DMS153 treated with DMSO at 0.1 percent for 48 hours (cell line): ENCODE measurements at regions not wholly inside any gene's neighbourhood (a gene's known extent, or its start where the extent isn't known, plus 50 kb on each side); places are given as distances from the start of the nearest gene placed in this dataset.
"Not testable (repeated sequence)": the region's sequence is repeated elsewhere in the genome, so short reads cannot be mapped to it uniquely, and the experiment has no call there.

Experiments
- DNase-seq: peaks from one replicate; lab custom pipeline; 2025; ENCODE audit not compliant: unreplicated experiment; lab: John Stamatoyannopoulos, UW

DNA sequence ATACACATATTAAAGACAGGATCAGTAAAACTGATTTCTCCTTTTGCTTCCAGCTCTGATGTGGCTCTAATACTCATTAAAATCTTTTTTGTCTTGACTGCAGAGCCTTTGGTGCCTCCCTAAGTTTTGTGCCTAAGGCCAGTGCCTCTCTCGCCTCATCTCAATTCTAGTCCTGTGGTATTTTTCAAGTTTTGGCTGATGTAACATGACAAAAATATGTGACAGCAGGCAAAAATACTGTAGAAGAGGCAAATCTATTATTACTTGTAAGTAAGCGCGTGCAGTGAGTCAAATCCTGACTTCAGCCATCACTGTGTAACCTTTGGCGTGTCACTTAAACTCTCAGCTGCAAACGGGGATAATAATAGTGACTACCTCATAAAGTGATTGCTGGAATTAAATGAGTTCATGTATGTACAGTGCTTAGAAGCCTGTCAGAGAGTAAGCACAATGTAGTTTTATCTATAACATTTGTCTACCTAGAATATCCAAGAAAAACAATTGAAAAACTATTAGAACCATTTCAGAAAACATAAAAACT is 74.0 kb downstream of the MAB21L3 start:
- no peak for DNase-seq

GRCh38 chr1:116189481-116189880 is 78.3 kb downstream of the MAB21L3 start:
- DNase-seq, result no peak

- no peak for DNase-seq
Observed at GRCh38 chr1:116191294-116191693, 80.1 kb downstream of the MAB21L3 start.

- DNase-seq, result no peak
Observed at GRCh38 chr1:116193768-116194167, 82.6 kb downstream of the MAB21L3 start.

- DNase-seq, result no peak
Observed at GRCh38 chr1:116194568-116194967, 83.4 kb downstream of the MAB21L3 start.

DNA sequence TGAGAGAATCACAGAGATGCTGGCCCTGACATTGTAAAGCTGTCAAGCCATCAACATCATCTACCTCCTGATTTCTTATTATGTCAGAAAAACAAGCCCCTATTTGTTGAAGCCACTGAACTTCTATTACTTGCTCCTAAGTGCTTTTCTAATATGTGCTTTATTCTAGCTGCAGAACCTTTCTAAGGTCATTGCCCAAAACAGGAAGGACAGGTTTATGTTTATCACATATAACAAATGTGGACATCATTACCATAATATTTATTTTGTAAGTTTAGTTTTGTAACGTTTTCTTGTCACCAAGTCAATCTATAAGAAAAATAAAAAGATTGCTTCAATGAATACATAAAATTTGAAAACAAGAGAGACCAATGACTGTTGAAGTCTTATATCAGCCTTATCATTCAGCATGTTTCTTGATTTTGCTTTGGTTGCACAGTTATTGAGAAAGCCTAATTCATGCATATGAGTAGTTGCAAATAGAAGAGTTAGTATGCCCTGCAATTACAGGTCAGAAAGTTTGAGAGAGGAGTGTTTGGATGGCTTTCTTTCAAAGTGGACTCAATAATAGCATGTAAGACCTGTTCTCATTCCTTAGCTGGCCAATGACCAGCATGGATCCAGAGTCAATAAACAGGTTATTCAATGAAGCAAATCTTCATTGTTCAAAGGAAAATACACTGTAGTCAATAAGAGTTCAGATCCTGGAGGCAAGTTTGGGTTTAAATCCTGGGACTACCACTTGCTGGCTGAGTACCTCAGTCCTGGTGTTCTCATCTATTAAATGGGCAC is 84.1 kb downstream of the MAB21L3 start:
- no peak for DNase-seq

- not testable (repeated sequence) for DNase-seq
Observed at GRCh38 chr1:116200343-116200742, 89.1 kb downstream of the MAB21L3 start.

GRCh38 chr1:116201911-116202310 is 90.7 kb downstream of the MAB21L3 start:
- no peak for DNase-seq

DNA sequence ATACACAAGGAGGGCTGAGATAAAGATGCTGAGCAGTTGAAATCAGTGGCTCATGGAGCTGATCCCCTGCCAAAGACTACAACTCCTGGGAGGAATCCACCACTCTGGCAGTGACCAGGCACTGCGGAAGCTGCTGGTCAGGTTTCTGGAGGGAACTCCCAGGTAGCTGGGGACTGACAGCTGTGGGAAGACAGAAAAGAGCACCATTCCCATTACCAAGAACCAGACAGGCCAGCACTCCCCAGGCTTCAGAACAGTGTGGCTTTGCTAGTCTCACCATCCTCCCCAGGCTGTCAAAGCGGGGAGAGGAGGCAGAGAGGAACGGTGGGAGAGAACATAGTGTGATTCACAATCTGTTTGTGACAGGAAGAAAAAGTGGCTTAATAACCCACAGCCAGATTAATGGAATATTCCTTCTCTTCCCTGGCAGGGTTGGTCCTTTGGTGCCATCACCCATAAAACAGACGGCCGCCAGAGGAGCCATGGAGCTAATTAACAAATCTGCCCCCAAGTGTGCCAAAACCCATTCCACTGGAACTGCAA is 92.1 kb downstream of the MAB21L3 start:
- DNase-seq, result no peak

DNA sequence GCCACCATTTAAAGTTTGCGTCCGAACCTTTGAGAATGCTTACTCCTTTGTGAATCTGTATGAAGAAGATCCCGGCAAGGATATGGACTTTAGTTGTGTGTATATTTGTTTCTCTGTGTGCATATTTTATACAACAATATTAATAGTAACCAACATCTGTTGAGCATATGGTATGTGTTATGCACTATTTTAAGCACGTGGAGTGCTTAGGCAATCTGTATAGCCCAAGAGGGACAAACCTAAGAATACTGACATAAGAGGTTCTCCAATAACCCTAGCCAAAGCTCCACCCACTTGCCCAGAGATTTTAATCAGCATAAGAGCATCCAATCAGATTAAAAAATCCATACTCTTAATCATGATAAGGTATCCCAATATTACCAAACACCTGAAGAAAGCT is 92.7 kb downstream of the MAB21L3 start:
- no peak for DNase-seq

- DNase-seq, result no peak
Observed at GRCh38 chr1:116205941-116206679, 94.9 kb downstream of the MAB21L3 start.

DNA sequence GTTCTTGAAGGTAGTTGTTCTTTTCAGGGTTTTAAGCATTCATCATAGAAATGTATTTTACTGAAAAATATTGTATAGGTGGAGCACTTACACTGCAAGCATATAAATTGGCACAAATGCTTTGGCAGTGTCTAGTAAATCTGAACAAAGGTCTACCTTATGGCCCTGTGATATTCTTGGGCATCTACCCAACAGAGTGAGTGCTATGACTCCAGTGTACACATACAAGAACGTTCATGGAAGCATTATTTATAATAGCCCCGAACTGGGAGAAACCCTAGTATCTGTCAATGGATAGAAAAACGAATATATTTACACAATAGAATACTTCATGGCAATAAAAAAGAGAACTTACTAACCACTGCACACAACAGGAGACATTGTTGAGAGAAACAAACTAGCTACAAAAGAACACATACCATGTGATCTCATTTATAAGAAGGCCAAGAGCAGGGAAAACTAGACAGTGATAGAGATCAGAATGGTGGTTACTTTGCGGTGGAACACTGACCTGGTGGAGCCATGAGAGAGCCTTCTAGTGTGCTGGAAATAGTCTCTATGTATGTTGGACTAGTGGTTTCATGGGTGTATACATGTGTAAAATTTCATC is 96.0 kb downstream of the MAB21L3 start:
- DNase-seq, result no peak

- no peak for DNase-seq
Observed at GRCh38 chr1:116208136-116208535, 96.9 kb downstream of the MAB21L3 start.

DNA sequence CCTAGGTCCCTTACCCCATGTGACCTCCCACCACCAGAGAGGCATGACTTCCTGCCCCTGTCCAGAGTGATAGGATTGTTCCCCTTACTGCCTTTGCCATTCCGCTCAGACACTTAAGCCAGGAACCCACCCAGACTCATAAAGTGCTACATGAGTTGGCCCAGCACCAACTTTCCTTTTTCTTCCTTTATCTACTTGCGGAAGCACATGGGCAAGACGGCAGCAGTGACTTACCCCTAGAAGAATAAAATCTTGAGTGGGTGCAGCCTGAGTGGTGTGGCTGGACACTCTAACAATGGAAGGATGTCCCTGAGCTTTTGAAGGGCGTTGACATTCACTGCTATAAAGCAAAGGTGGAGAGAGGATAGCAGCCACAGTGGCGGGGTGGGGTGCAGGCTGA is 100.1 kb downstream of the MAB21L3 start:
- DNase-seq, result no peak

GRCh38 chr1:116218922-116219321 is 107.7 kb downstream of the MAB21L3 start:
- peak; percentile 22 for DNase-seq

DNA sequence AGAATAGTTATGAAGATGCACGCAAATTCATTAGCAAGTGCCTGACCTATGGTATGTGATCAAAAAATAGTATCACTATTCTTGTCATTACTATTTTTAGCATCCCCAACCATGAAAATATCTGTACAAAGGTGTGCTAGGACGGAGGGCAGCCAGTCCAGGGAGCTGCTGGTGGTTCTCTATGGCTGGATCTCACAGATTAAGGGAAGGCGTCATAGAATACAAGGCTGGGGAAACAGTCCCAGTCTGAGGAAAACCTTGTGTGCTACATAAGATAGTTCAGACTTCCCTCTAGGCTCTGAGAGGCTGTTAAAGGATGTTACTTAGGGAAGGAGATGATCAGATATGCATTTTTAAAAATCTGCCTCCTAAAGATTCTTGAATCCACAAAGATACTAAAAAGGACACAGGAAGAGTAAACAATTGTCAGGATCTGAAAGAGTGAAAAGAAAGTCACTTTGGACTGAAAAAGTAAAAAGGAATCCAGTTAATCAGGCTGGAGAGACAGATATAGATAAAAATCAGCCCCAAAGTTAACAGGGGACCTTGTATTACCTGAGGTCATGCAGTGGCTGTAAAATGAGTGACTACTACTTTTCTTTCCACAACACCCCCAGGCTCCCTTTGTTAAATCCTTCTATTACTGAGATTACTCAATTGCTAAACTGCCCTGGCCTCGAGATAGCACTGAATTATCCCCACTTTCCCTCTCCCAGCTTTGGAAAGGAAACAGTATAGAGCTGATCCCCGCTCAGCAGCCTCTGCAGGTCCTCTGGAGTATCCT is 108.6 kb downstream of the MAB21L3 start:
- no peak for DNase-seq

- no peak for DNase-seq
Observed at GRCh38 chr1:116224111-116224510, 112.9 kb downstream of the MAB21L3 start.

GRCh38 chr1:116224561-116224960 is 113.4 kb downstream of the MAB21L3 start:
- no peak for DNase-seq

GRCh38 chr1:116226017-116226416 is 114.8 kb downstream of the MAB21L3 start:
- no peak for DNase-seq

- DNase-seq, result no peak
Observed at GRCh38 chr1:116228511-116228910, 117.3 kb downstream of the MAB21L3 start.

DNA sequence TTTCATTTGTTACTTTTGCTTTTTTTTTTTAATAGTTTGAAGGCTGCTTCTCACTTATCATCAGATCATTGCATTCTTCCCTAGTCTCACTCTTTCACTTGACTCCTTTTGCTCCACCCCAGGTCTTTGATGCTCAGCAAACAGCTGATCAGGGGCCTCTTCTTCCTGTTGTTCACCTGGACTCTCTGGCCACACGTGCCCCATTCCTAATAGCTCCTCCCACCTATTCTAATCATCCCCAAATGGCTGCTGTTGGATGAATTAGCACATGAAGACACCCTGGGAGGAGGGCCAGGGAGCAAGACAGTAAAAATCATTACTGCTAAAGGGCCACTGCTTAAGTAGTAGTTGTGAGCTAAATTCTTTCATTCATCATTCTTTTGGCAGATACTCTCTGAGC is 119.5 kb downstream of the MAB21L3 start:
- no peak for DNase-seq
